ENCODE measurements at regions not wholly inside any gene's neighbourhood (a gene's known extent, or its start where the extent isn't known, plus 50 kb on each side); places are given as distances from the start of the nearest gene placed in this dataset.
"Not testable (repeated sequence)": the region's sequence is repeated elsewhere in the genome, so short reads cannot be mapped to it uniquely, and the experiment has no call there.

DNA sequence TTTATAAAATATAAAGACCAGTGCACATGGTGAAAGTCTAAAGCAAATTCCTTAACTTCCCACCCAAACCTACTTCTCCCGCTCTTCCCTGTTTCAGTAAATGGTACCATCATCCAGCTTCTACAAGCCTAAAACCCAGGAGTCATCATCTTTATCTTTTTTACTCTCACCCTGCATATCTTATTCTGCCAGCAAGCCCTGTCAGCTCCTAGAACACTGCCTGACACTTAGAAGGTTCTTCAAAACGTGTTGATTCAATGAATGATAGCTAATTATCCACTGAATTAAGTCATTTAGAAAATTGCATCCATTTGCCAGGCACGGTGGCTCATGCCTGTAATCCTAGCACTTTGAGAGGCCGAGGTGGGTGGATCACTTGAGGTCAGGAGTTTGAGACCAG is 185.7 kb downstream of the TFAP2B start:
- Histone ChIP-seq H3K27ac (ENCODE audit: insufficient read depth, low read length) (no peak overlapping the region), H3K36me3 (ENCODE audit: control insufficient read depth, insufficient read depth, low read length) (no peaks in the 10 kb centered on the region), H3K4me1 (ENCODE audit: control insufficient read depth, extremely low read depth, insufficient read depth, low read length) (no peaks in the 10 kb centered on the region), H4K20me1 (ENCODE audit: control insufficient read depth, extremely low read depth, insufficient read depth, low read length) (no peaks in the 10 kb centered on the region), H3K27me3 (ENCODE audit: control insufficient read depth, insufficient read depth, low read length) (no peaks in the 10 kb centered on the region), H2AFZ (ENCODE audit: low read length) (no peak overlapping the region), H3K79me2 (ENCODE audit: control insufficient read depth, insufficient read depth, low read length) (no peaks in the 10 kb centered on the region), H3K4me3 (replicated peaks in 1 of 4; ENCODE audit: control extremely low read depth in 1 of 4, insufficient read depth in 1 of 4, low read depth in 3 of 4, low read length in 4 of 4) (no peak overlapping the region), H3K4me2 (ENCODE audit: extremely low read depth, insufficient read depth, low read length) (no peak overlapping the region), H3K9ac (ENCODE audit: insufficient read depth, low read length) (no peak overlapping the region), H3K9me3 (ENCODE audit: control insufficient read depth, insufficient read depth, low read depth, low read length) (no peaks in the 10 kb centered on the region)
- no peak for DNase-seq (ENCODE audit: low read depth in 2 of 2)
- TF ChIP-seq, protein P1, sequence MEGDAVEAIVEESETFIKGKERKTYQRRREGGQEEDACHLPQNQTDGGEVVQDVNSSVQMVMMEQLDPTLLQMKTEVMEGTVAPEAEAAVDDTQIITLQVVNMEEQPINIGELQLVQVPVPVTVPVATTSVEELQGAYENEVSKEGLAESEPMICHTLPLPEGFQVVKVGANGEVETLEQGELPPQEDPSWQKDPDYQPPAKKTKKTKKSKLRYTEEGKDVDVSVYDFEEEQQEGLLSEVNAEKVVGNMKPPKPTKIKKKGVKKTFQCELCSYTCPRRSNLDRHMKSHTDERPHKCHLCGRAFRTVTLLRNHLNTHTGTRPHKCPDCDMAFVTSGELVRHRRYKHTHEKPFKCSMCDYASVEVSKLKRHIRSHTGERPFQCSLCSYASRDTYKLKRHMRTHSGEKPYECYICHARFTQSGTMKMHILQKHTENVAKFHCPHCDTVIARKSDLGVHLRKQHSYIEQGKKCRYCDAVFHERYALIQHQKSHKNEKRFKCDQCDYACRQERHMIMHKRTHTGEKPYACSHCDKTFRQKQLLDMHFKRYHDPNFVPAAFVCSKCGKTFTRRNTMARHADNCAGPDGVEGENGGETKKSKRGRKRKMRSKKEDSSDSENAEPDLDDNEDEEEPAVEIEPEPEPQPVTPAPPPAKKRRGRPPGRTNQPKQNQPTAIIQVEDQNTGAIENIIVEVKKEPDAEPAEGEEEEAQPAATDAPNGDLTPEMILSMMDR (conservative IDR thresholded peaks at IDR 0.05 in 1 of 2, IDR thresholded peaks at IDR 0.05 in 1 of 2; ENCODE audit: low read depth in 1 of 2, low read length in 2 of 2): no peak
- no peak for TF ChIP-seq EZH2 (IDR thresholded peaks at IDR 0.05; ENCODE audit: low read length, missing control alignments)

DNA sequence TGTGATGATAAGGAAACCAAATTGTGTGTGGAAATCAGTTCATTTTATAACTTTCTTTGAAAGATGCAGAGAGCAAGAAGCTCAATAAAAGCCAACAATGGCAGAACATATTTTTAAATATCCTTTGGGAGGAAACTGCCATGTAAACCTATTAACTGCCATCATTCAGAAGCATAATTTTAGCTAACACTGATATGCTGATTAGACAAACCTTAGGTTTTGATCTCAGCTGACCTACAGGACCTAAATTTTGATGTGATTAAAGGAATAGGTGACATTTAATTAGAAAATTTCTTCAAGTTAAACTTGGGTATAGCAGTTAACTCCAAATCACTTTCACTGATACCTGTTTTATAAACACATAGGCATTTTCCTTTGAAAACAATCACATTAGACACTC is 187.1 kb downstream of the TFAP2B start:
- DNase-seq (ENCODE audit: low read depth in 2 of 2): no peak
- no peaks in the 10 kb centered on the region for H3K36me3 ChIP-seq (ENCODE audit: control insufficient read depth, insufficient read depth, low read length)
- H3K9ac ChIP-seq (ENCODE audit: insufficient read depth, low read length): no peak overlapping the region
- H4K20me1 ChIP-seq (ENCODE audit: control insufficient read depth, extremely low read depth, insufficient read depth, low read length): no peaks in the 10 kb centered on the region
- H3K9me3 ChIP-seq (ENCODE audit: control insufficient read depth, insufficient read depth, low read depth, low read length): no peaks in the 10 kb centered on the region
- H2AFZ ChIP-seq (ENCODE audit: low read length): no peak overlapping the region
- TF ChIP-seq, protein P1 (conservative IDR thresholded peaks at IDR 0.05 in 1 of 2, IDR thresholded peaks at IDR 0.05 in 1 of 2; ENCODE audit: low read depth in 1 of 2, low read length in 2 of 2): no peak
- TF ChIP-seq EZH2 (IDR thresholded peaks at IDR 0.05; ENCODE audit: low read length, missing control alignments): no peak
- no peak overlapping the region for H3K4me3 ChIP-seq (replicated peaks in 1 of 4; ENCODE audit: control extremely low read depth in 1 of 4, insufficient read depth in 1 of 4, low read depth in 3 of 4, low read length in 4 of 4)
- H3K4me2 ChIP-seq (ENCODE audit: extremely low read depth, insufficient read depth, low read length): no peak overlapping the region
- H3K4me1 ChIP-seq (ENCODE audit: control insufficient read depth, extremely low read depth, insufficient read depth, low read length): no peaks in the 10 kb centered on the region
- no peaks in the 10 kb centered on the region for H3K27me3 ChIP-seq (ENCODE audit: control insufficient read depth, insufficient read depth, low read length)
- no peak overlapping the region for H3K27ac ChIP-seq (ENCODE audit: insufficient read depth, low read length)
- H3K79me2 ChIP-seq (ENCODE audit: control insufficient read depth, insufficient read depth, low read length): no peaks in the 10 kb centered on the region

DNA sequence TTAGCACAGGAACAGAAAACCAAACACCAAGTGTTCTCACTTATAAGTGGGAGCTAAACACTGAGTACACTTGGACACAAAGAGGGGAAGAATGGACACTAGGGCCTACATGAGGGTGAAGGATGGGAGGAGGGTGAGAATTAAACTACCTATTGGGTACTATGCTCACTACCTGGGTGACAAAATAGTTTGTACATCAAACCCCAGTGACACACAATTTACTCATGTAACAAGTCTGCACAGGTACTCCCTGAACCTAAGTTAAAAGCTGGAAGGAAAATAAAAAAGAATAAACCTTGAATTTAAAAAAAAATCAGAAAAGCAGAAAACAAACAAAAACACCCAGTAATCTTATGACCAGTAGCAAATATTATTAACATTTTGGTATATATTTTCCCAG is 188.6 kb downstream of the TFAP2B start:
- Histone ChIP-seq H3K4me2 (ENCODE audit: extremely low read depth, insufficient read depth, low read length) (no peak overlapping the region), H3K79me2 (ENCODE audit: control insufficient read depth, insufficient read depth, low read length) (no peaks in the 10 kb centered on the region), H3K4me3 (replicated peaks in 1 of 4; ENCODE audit: control extremely low read depth in 1 of 4, insufficient read depth in 1 of 4, low read depth in 3 of 4, low read length in 4 of 4) (no peak overlapping the region), H3K27me3 (ENCODE audit: control insufficient read depth, insufficient read depth, low read length) (no peaks in the 10 kb centered on the region), H3K4me1 (ENCODE audit: control insufficient read depth, extremely low read depth, insufficient read depth, low read length) (no peaks in the 10 kb centered on the region), H4K20me1 (ENCODE audit: control insufficient read depth, extremely low read depth, insufficient read depth, low read length) (no peaks in the 10 kb centered on the region), H3K36me3 (ENCODE audit: control insufficient read depth, insufficient read depth, low read length) (no peaks in the 10 kb centered on the region), H3K27ac (ENCODE audit: insufficient read depth, low read length) (no peak overlapping the region), H3K9ac (ENCODE audit: insufficient read depth, low read length) (no peak overlapping the region), H3K9me3 (ENCODE audit: control insufficient read depth, insufficient read depth, low read depth, low read length) (no peaks in the 10 kb centered on the region), H2AFZ (ENCODE audit: low read length) (no peak overlapping the region)
- DNase-seq (ENCODE audit: low read depth in 2 of 2): no peak
- TF ChIP-seq, protein P1 (conservative IDR thresholded peaks at IDR 0.05 in 1 of 2, IDR thresholded peaks at IDR 0.05 in 1 of 2; ENCODE audit: low read depth in 1 of 2, low read length in 2 of 2): no peak
- TF ChIP-seq EZH2 (IDR thresholded peaks at IDR 0.05; ENCODE audit: low read length, missing control alignments): no peak

DNA sequence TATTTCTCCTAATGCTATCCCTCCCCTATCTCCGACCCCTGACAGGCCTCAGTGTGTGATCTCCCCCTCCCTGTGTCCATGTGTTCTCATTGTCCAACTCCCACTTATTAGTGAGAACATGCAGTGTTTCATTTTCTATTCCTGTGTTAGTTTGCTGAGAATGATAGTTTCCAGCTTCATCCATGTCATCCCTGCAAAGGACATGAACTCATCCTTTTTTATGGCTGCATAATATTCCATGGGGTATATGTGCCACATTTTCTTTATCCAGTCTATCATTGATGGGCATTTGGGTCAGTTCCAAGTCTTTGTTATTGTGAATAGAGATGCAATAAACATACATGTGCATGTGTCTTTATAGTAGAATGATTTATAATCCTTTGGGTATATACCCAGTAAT is 190.0 kb downstream of the TFAP2B start:
- not testable (repeated sequence) for H3K4me2 ChIP-seq (ENCODE audit: extremely low read depth, insufficient read depth, low read length); H4K20me1 ChIP-seq (ENCODE audit: control insufficient read depth, extremely low read depth, insufficient read depth, low read length); H2AFZ ChIP-seq (ENCODE audit: low read length); H3K27ac ChIP-seq (ENCODE audit: insufficient read depth, low read length); H3K4me1 ChIP-seq (ENCODE audit: control insufficient read depth, extremely low read depth, insufficient read depth, low read length); H3K4me3 ChIP-seq (replicated peaks in 1 of 4; ENCODE audit: control extremely low read depth in 1 of 4, insufficient read depth in 1 of 4, low read depth in 3 of 4, low read length in 4 of 4); H3K36me3 ChIP-seq (ENCODE audit: control insufficient read depth, insufficient read depth, low read length); H3K9me3 ChIP-seq (ENCODE audit: control insufficient read depth, insufficient read depth, low read depth, low read length); H3K79me2 ChIP-seq (ENCODE audit: control insufficient read depth, insufficient read depth, low read length); DNase-seq (ENCODE audit: low read depth in 2 of 2); H3K9ac ChIP-seq (ENCODE audit: insufficient read depth, low read length); H3K27me3 ChIP-seq (ENCODE audit: control insufficient read depth, insufficient read depth, low read length)
